ENCODE measurements at regions not wholly inside any gene's neighbourhood (a gene's known extent, or its start where the extent isn't known, plus 50 kb on each side); places are given as distances from the start of the nearest gene placed in this dataset.

DNA sequence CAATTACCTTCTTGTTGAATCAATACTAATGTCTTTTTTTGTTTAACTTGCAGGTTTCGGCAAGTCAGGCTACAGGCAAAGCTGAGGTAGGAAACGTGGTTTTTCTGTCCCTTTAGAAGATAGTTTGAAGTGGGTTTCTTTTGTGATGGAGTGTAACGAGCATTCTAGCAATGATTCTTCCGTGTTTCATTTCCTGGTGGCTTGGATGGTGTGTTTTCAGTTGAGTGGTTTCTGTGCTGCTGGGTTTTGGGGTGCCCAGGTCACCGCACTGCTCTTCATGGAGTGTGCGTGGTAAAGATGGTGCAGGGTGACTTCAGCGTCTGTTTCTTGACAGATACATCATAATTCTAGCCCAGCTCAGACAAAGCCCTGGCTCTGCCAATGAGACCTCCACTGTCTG, 769.7 kb upstream of the EEF2KMT start:
- no peak for TF ChIP-seq SMC3 (IDR thresholded peaks at IDR 0.05; ENCODE audit: low read depth, low read length)
- TF ChIP-seq RCOR1 (IDR thresholded peaks at IDR 0.05; ENCODE audit: insufficient replicate concordance, low read length), result no peak
- TF ChIP-seq RFX5 (IDR thresholded peaks at IDR 0.05; ENCODE audit: low read depth, low read length), result no peak
- no peak for TF ChIP-seq CEBPB (IDR thresholded peaks at IDR 0.05; ENCODE audit: low read depth, low read length)
- no peak for TF ChIP-seq NFE2L2 (IDR thresholded peaks at IDR 0.05; ENCODE audit: low read depth, low read length)
- TF ChIP-seq, protein P1, sequence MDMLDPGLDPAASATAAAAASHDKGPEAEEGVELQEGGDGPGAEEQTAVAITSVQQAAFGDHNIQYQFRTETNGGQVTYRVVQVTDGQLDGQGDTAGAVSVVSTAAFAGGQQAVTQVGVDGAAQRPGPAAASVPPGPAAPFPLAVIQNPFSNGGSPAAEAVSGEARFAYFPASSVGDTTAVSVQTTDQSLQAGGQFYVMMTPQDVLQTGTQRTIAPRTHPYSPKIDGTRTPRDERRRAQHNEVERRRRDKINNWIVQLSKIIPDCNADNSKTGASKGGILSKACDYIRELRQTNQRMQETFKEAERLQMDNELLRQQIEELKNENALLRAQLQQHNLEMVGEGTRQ (IDR thresholded peaks at IDR 0.05; ENCODE audit: low read depth, low read length), result no peak
- TF ChIP-seq, protein P2, sequence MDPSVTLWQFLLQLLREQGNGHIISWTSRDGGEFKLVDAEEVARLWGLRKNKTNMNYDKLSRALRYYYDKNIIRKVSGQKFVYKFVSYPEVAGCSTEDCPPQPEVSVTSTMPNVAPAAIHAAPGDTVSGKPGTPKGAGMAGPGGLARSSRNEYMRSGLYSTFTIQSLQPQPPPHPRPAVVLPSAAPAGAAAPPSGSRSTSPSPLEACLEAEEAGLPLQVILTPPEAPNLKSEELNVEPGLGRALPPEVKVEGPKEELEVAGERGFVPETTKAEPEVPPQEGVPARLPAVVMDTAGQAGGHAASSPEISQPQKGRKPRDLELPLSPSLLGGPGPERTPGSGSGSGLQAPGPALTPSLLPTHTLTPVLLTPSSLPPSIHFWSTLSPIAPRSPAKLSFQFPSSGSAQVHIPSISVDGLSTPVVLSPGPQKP (IDR thresholded peaks at IDR 0.05; ENCODE audit: borderline replicate concordance, low read depth, low read length), result no peak
- no peak for TF ChIP-seq POLR2A (IDR thresholded peaks at IDR 0.05; ENCODE audit: low read depth, low read length)
- TF ChIP-seq, protein P3, sequence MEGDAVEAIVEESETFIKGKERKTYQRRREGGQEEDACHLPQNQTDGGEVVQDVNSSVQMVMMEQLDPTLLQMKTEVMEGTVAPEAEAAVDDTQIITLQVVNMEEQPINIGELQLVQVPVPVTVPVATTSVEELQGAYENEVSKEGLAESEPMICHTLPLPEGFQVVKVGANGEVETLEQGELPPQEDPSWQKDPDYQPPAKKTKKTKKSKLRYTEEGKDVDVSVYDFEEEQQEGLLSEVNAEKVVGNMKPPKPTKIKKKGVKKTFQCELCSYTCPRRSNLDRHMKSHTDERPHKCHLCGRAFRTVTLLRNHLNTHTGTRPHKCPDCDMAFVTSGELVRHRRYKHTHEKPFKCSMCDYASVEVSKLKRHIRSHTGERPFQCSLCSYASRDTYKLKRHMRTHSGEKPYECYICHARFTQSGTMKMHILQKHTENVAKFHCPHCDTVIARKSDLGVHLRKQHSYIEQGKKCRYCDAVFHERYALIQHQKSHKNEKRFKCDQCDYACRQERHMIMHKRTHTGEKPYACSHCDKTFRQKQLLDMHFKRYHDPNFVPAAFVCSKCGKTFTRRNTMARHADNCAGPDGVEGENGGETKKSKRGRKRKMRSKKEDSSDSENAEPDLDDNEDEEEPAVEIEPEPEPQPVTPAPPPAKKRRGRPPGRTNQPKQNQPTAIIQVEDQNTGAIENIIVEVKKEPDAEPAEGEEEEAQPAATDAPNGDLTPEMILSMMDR (conservative IDR thresholded peaks at IDR 0.05; ENCODE audit: low read depth, low read length), result no peak
- H3K4me1 ChIP-seq (ENCODE audit: control insufficient read depth, insufficient read depth, low read length), result no peaks in the 10 kb centered on the region
- no TSS peak for BruUV-seq (replicated peaks)
- H3K14ac ChIP-seq (replicated peaks; ENCODE audit: low read depth, low read length), result no peak overlapping the region
- H4K91ac ChIP-seq (ENCODE audit: insufficient read depth, low read depth, low read length), result no peak overlapping the region
- H2AK5ac ChIP-seq (ENCODE audit: low read depth, low read length), result no peak overlapping the region
- no peak for ATAC-seq (ENCODE audit: low read depth)
- CTCF ChIA-PET, result no interaction called here
- H3K9me1 ChIP-seq (ENCODE audit: insufficient read depth, low read length), result no peaks in the 10 kb centered on the region
- in situ Hi-C loops (cut with MboI; ENCODE audit: low sequenced_read_pairs), result no loop called here
- H4K20me1 ChIP-seq (ENCODE audit: insufficient read depth, low read length), result no peaks in the 10 kb centered on the region
- POLR2A ChIA-PET (ENCODE audit: unreplicated experiment), result no interaction called here
- no peak overlapping the region for H3K9ac ChIP-seq (ENCODE audit: low read depth, low read length)
- H3K36me3 ChIP-seq (ENCODE audit: control insufficient read depth, insufficient read depth, low read length), result no peaks in the 10 kb centered on the region
- H3K4me3 ChIP-seq (ENCODE audit: insufficient read depth, low read depth, low read length), result no peak overlapping the region
- H2BK120ac ChIP-seq (ENCODE audit: low read depth, low read length), result no peak overlapping the region
- H3K18ac ChIP-seq (ENCODE audit: low read depth, low read length), result no peak overlapping the region
- 20% methylated on average over 1 of the region's 7 CpGs; no CpG with 5 or more reads in 1 of the 2 experiments for WGBS, 2 experiments (ENCODE audit: extremely low coverage in 2 of 2, insufficient read length in 1 of 2)
- no peak overlapping the region for H2BK5ac ChIP-seq (ENCODE audit: low read depth, low read length, poor library complexity, severe bottlenecking)
- H3K79me1 ChIP-seq (ENCODE audit: low read depth in 1 of 2, low read length in 2 of 2), result no peaks in the 10 kb centered on the region
- no peak overlapping the region for H2BK15ac ChIP-seq (ENCODE audit: low read depth, low read length)
- H3K23ac ChIP-seq (ENCODE audit: low read depth, low read length), result no peak overlapping the region
- intact Hi-C loops (cut with micrococcal nuclease), result no loop called here
- H2AFZ ChIP-seq (replicated peaks; ENCODE audit: low read length, poor library complexity), result no peak overlapping the region
- no peak overlapping the region for H2AK9ac ChIP-seq (replicated peaks; ENCODE audit: low read depth, low read length, poor library complexity)
- H3K4ac ChIP-seq (ENCODE audit: low read depth, low read length), result no peak overlapping the region
- H3K4me2 ChIP-seq (ENCODE audit: low read depth, low read length), result no peak overlapping the region
- H3K27ac ChIP-seq (ENCODE audit: insufficient read depth, low read length), result no peak overlapping the region
- no peak for DNase-seq
- H4K5ac ChIP-seq (ENCODE audit: low read depth, low read length), result no peak overlapping the region
- H3K56ac ChIP-seq (ENCODE audit: extremely low read depth, insufficient read depth, low read length), result no peak overlapping the region
- dilution Hi-C loops (cut with HindIII; ENCODE audit: low sequenced_read_pairs, unreplicated experiment), result no loop called here
- H4K8ac ChIP-seq (ENCODE audit: low read depth in 2 of 2, low read length in 2 of 2), result no peak overlapping the region
- no peaks in the 10 kb centered on the region for H3K27me3 ChIP-seq (ENCODE audit: control insufficient read depth, insufficient read depth, low read length)
- H2BK20ac ChIP-seq (ENCODE audit: low read depth, low read length), result no peak overlapping the region
- peaks cover 8% of the 10 kb centered on the region for H3K9me3 ChIP-seq (ENCODE audit: control insufficient read depth, insufficient read depth, low read length)
